ENCODE measurements at regions not wholly inside any gene's neighbourhood (a gene's known extent, or its start where the extent isn't known, plus 50 kb on each side); places are given as distances from the start of the nearest gene placed in this dataset.

DNA sequence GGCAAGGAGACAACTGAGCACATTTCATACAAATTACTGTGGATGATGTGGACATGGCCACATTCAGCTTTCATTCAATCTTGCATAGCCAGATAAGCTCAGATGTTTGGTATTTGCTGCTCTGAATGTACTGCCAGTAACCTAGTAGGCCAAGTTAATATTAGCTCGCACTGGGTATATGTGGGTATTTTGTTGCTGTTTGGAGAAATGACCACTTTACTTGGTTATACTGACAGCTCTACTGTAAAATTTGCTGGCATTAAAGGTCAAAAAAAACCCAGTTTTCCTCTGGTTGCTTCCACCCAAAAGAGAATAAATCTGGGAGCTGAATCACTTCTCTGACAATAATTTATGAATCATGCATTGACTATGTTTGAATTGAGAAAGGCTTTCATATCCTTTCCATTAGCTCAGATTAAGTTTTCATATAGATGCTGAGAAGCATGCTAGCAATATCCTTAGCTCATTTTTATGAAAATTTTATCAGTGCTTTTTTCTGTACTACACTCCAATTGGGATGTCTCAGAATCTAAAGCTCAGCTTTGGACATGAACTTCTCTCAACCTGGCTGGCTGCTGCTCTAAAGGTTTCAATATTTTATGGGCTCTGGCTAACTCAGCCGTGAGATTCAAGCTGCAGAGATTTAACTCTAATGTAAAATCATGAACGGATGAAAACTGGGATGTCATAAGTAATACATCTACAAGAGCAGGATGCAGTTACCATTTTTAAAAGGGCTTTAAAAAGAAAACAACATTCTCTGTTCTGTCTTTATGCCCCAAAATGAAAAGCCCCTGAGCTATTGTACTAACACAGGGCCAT, 330.0 kb downstream of the BARHL2 start:
- 74 to 96% methylated on average over 3 of the region's 3 CpGs for WGBS, 2 donors (ENCODE audit: low coverage in 1 of 2)
- intact Hi-C loops (cut with DNase I; ENCODE audit: low total_unique reads) = no loop called here
- no peaks in the 10 kb centered on the region for H3K27me3 ChIP-seq
- H3K9me3 ChIP-seq = no peaks in the 10 kb centered on the region
- in situ Hi-C loops (cut with MboI; ENCODE audit: low pct_ligation_motif_present in 1 of 4, low pct_unique_long_range_greater_than_20kb in 1 of 4, low sequenced_read_pairs in 3 of 4) = no loop called here
- H3K27ac ChIP-seq = no peak overlapping the region
- no peak for DNase-seq
- H3K4me3 ChIP-seq = no peak overlapping the region
- no peak for TF ChIP-seq POLR2AphosphoS5 (IDR thresholded peaks at IDR 0.05)
- TF ChIP-seq, protein P1, sequence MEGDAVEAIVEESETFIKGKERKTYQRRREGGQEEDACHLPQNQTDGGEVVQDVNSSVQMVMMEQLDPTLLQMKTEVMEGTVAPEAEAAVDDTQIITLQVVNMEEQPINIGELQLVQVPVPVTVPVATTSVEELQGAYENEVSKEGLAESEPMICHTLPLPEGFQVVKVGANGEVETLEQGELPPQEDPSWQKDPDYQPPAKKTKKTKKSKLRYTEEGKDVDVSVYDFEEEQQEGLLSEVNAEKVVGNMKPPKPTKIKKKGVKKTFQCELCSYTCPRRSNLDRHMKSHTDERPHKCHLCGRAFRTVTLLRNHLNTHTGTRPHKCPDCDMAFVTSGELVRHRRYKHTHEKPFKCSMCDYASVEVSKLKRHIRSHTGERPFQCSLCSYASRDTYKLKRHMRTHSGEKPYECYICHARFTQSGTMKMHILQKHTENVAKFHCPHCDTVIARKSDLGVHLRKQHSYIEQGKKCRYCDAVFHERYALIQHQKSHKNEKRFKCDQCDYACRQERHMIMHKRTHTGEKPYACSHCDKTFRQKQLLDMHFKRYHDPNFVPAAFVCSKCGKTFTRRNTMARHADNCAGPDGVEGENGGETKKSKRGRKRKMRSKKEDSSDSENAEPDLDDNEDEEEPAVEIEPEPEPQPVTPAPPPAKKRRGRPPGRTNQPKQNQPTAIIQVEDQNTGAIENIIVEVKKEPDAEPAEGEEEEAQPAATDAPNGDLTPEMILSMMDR (IDR thresholded peaks at IDR 0.05) = no peak
- TF ChIP-seq EP300 (IDR thresholded peaks at IDR 0.05; ENCODE audit: low read depth) = no peak
- TF ChIP-seq POLR2A (IDR thresholded peaks at IDR 0.05) = no peak
- peaks cover 0 to 4% (median 0%) of the 10 kb centered on the region in 4 donors for H3K4me1 ChIP-seq
- no peaks in the 10 kb centered on the region for H3K36me3 ChIP-seq

DNA sequence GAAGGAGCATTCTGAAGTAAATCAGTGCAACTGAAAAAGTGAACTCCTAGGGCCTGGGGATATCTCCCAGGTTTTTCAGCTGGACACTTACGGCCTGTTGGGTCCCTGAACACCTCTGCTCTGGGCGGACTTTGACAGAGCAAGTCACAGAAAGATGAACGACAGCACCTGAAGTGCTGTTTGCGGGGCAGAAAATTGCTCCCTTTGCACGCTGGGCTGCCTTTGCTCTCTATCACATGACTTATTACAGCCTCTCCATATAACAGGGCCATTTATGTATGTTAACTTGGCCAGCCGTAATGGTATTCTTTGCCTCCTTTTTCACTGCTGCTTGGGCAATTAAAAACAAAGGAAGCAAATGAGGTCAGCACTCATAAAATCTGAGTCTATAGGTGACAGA, 332.9 kb downstream of the BARHL2 start:
- no peak overlapping the region for H3K4me3 ChIP-seq
- H3K27ac ChIP-seq = no peak overlapping the region
- intact Hi-C loops (cut with DNase I; ENCODE audit: low total_unique reads) (no loop called here), in situ Hi-C loops (cut with MboI; ENCODE audit: low pct_ligation_motif_present in 1 of 4, low pct_unique_long_range_greater_than_20kb in 1 of 4, low sequenced_read_pairs in 3 of 4) (no loop called here)
- H3K9me3 ChIP-seq = no peaks in the 10 kb centered on the region
- peaks cover 0 to 4% (median 0%) of the 10 kb centered on the region in 4 donors for H3K4me1 ChIP-seq
- TF ChIP-seq POLR2AphosphoS5 (IDR thresholded peaks at IDR 0.05) (no peak), POLR2A (IDR thresholded peaks at IDR 0.05) (no peak), EP300 (IDR thresholded peaks at IDR 0.05; ENCODE audit: low read depth) (no peak)
- TF ChIP-seq, protein P1 (IDR thresholded peaks at IDR 0.05) = no peak
- WGBS, 2 donors (ENCODE audit: low coverage in 1 of 2) = 37 to 43% methylated on average over 4 to 6 of the region's 6 CpGs
- no peaks in the 10 kb centered on the region for H3K36me3 ChIP-seq
- H3K27me3 ChIP-seq = no peaks in the 10 kb centered on the region
- no peak for DNase-seq

DNA sequence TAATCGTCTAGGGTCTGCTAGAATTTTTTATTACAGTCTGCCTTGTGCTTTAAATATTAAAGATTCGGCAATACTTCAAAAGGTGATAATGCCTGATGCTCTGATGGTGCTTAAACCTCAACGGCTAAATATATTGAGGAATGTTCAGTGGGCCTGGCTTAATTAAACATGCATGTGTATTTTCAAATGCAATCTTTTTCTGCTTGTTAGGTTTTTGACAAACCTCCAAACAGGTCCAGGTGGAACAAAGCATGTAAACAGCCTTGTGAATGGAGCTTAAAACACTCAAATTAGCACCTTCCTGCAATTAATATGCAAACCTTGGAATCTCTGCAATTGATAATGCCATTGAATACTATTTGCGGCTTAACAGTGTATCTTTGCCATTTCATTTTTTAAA, 334.9 kb downstream of the BARHL2 start:
- H3K36me3 ChIP-seq = no peaks in the 10 kb centered on the region
- H3K9me3 ChIP-seq = no peaks in the 10 kb centered on the region
- 88 to 91% methylated on average over 4 of the region's 4 CpGs for WGBS, 2 donors (ENCODE audit: low coverage in 1 of 2)
- peaks cover 0 to 4% (median 0%) of the 10 kb centered on the region in 4 donors for H3K4me1 ChIP-seq
- H3K4me3 ChIP-seq = no peak overlapping the region
- TF ChIP-seq POLR2AphosphoS5 (IDR thresholded peaks at IDR 0.05) (no peak), POLR2A (IDR thresholded peaks at IDR 0.05) (no peak), EP300 (IDR thresholded peaks at IDR 0.05; ENCODE audit: low read depth) (no peak)
- TF ChIP-seq, protein P1 (IDR thresholded peaks at IDR 0.05) = no peak
- intact Hi-C loops (cut with DNase I; ENCODE audit: low total_unique reads) (no loop called here), in situ Hi-C loops (cut with MboI; ENCODE audit: low pct_ligation_motif_present in 1 of 4, low pct_unique_long_range_greater_than_20kb in 1 of 4, low sequenced_read_pairs in 3 of 4) (no loop called here)
- no peak for DNase-seq
- no peaks in the 10 kb centered on the region for H3K27me3 ChIP-seq
- H3K27ac ChIP-seq = no peak overlapping the region

DNA sequence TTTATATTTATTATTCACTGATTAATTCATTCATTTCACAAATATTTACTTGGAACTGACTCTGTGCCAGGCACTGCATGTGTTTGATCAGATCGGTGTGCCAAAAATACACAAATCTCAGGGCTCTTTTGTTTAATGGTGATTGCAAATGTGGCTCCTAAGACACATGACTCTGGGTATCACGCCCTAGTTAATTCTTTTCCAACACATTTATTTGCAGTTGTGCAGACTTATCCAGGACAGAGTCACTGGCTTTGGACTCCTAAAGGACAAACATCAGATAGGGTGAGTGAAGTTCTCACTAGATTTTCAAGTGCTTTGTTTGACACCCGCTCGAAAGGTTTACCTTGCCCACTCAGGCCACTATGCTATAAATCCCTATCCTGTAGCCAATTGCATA, 335.5 kb downstream of the BARHL2 start:
- Histone ChIP-seq H3K36me3 (no peaks in the 10 kb centered on the region), H3K9me3 (no peaks in the 10 kb centered on the region), H3K27ac (no peak overlapping the region), H3K27me3 (no peaks in the 10 kb centered on the region), H3K4me3 (no peak overlapping the region), H3K4me1 (peaks cover 0 to 4% (median 0%) of the 10 kb centered on the region in 4 donors)
- WGBS, 2 donors (ENCODE audit: low coverage in 1 of 2) = 76 to 77% methylated on average over 4 of the region's 4 CpGs
- intact Hi-C loops (cut with DNase I; ENCODE audit: low total_unique reads) = no loop called here
- TF ChIP-seq, protein P1 (IDR thresholded peaks at IDR 0.05) = no peak
- TF ChIP-seq POLR2A (IDR thresholded peaks at IDR 0.05) = no peak
- no peak for TF ChIP-seq POLR2AphosphoS5 (IDR thresholded peaks at IDR 0.05)
- no peak for TF ChIP-seq EP300 (IDR thresholded peaks at IDR 0.05; ENCODE audit: low read depth)
- in situ Hi-C loops (cut with MboI; ENCODE audit: low pct_ligation_motif_present in 1 of 4, low pct_unique_long_range_greater_than_20kb in 1 of 4, low sequenced_read_pairs in 3 of 4) = no loop called here
- no peak for DNase-seq

Data from transverse colon (tissue), 4 donors.